Liver (tissue), 7 donors: ENCODE measurements at regions not wholly inside any gene's neighbourhood (a gene's known extent, or its start where the extent isn't known, plus 50 kb on each side); places are given as distances from the start of the nearest gene placed in this dataset.

ENCODE experiments used
- DNase-seq: peaks from one replicate; pipeline ENCODE4 v3.0.0-alpha.2; 2017; ENCODE audit warnings: low spot score
- H3K27ac ChIP-seq, 2 donors: one replicate each; pipeline ENCODE4 v1.7.0; 2013; ENCODE audit warnings: inconsistent platforms in 2 of 2, low read length in 2 of 2, control low read depth in 1 of 2, low read depth in 1 of 2, mild to moderate bottlenecking in 1 of 2
- H3K27me3 ChIP-seq, 4 donors: one replicate each; pipeline versions ENCODE4 v1.6.1 to v1.7.0; 2013; ENCODE audit warnings: low read length in 3 of 4, inconsistent platforms in 1 of 4, mild to moderate bottlenecking in 1 of 4, moderate library complexity in 1 of 4; ENCODE audit not compliant: control insufficient read depth in 4 of 4, insufficient read depth in 4 of 4
- H3K36me3 ChIP-seq, 4 donors: one replicate each; pipeline versions ENCODE4 v1.6.1 to v1.7.0; 2013; ENCODE audit warnings: low read length in 3 of 4, mild to moderate bottlenecking in 3 of 4, low read depth in 1 of 4, moderate library complexity in 1 of 4; ENCODE audit not compliant: control insufficient read depth in 4 of 4, insufficient read depth in 3 of 4
- H3K4me1 ChIP-seq, 4 donors: one replicate each; pipeline versions ENCODE4 v1.6.1 to v1.7.0; 2013; ENCODE audit warnings: low read length in 3 of 4, mild to moderate bottlenecking in 3 of 4, moderate library complexity in 1 of 4; ENCODE audit not compliant: control insufficient read depth in 4 of 4, insufficient read depth in 4 of 4
- H3K4me3 ChIP-seq, 3 donors: one replicate each; pipeline versions ENCODE4 v1.6.1 to v1.7.0; 2013; ENCODE audit warnings: low read length in 3 of 3, control low read depth in 1 of 3, low read depth in 1 of 3, mild to moderate bottlenecking in 1 of 3
- H3K9ac ChIP-seq, 2 donors: one replicate each; pipeline ENCODE4 v1.7.0; 2013; ENCODE audit warnings: low read length in 2 of 2, mild to moderate bottlenecking in 2 of 2, moderate library complexity in 2 of 2, control low read depth in 1 of 2, low read depth in 1 of 2
- H3K9me3 ChIP-seq, 4 donors: one replicate each; pipeline versions ENCODE4 v1.6.1 to v1.7.0; 2013; ENCODE audit warnings: low read length in 3 of 4; ENCODE audit not compliant: control insufficient read depth in 4 of 4
- EGR1 ChIP-seq, 2 donors: IDR thresholded peaks; 2 replicates each; pipeline ENCODE4 v1.6.1; 2016 to 2018; ENCODE audit warnings: antibody characterized with exemption in 2 of 2, low read depth in 2 of 2
- FOXA1 ChIP-seq: IDR thresholded peaks from 2 replicates; pipeline ENCODE4 v1.6.1; 2016; ENCODE audit warnings: antibody characterized with exemption
- FOXA2 ChIP-seq: IDR thresholded peaks from 2 replicates; pipeline ENCODE4 v1.6.1; 2016; ENCODE audit warnings: antibody characterized with exemption
- GABPA ChIP-seq, 2 donors: IDR thresholded peaks in 1 of 2; conservative IDR thresholded peaks in 1 of 2; 2 replicates each; pipeline ENCODE4 v1.6.1; 2016; ENCODE audit warnings: antibody characterized with exemption in 2 of 2, mild to moderate bottlenecking in 1 of 2, moderate library complexity in 1 of 2
- HNF4A ChIP-seq, 2 donors: conservative IDR thresholded peaks; 2 replicates each; pipeline ENCODE4 v1.6.1; 2016; ENCODE audit warnings: antibody characterized with exemption in 2 of 2, mild to moderate bottlenecking in 2 of 2
- HNF4G ChIP-seq: IDR thresholded peaks from 2 replicates; pipeline ENCODE4 v1.6.1; 2016; ENCODE audit warnings: antibody characterized with exemption
- JUND ChIP-seq, 2 donors: IDR thresholded peaks; 2 replicates each; pipeline ENCODE4 v1.6.1; 2016; ENCODE audit warnings: antibody characterized with exemption in 2 of 2
- NR2F2 ChIP-seq: IDR thresholded peaks from 2 replicates; pipeline ENCODE4 v1.6.1; 2016; ENCODE audit warnings: antibody characterized with exemption
- RAD21 ChIP-seq, 2 donors: IDR thresholded peaks; 2 replicates each; pipeline ENCODE4 v1.6.1; 2016; ENCODE audit warnings: antibody characterized with exemption in 2 of 2, mild to moderate bottlenecking in 2 of 2
- RXRA ChIP-seq, 2 donors: IDR thresholded peaks; 2 replicates each; pipeline ENCODE4 v1.6.1; 2017 to 2018; ENCODE audit warnings: antibody characterized with exemption in 2 of 2, mild to moderate bottlenecking in 1 of 2
- SP1 ChIP-seq: IDR thresholded peaks from 2 replicates; pipeline ENCODE4 v1.6.1; 2018; ENCODE audit warnings: antibody characterized with exemption, mild to moderate bottlenecking
- TAF1 ChIP-seq: conservative IDR thresholded peaks from 2 replicates; pipeline ENCODE4 v1.6.1; 2016; ENCODE audit warnings: antibody characterized with exemption, mild to moderate bottlenecking
- YY1 ChIP-seq: IDR thresholded peaks from 2 replicates; pipeline ENCODE4 v1.6.1; 2016; ENCODE audit warnings: antibody characterized with exemption, mild to moderate bottlenecking
- ZBTB33 ChIP-seq: IDR thresholded peaks from 2 replicates; pipeline ENCODE4 v1.6.1; 2016; ENCODE audit warnings: antibody characterized with exemption
- WGBS: extraction: QIAGEN DNeasy Blood & Tissue Kit; methylation state at CpG from one replicate; pipeline ENCODE4 v1.1.7; 2013; 5-methylcytosine and 5-hydroxymethylcytosine counted together
- TF ChIP-seq, protein P1 (sequence below): IDR thresholded peaks from 2 replicates; pipeline ENCODE4 v1.6.1; 2016; ENCODE audit warnings: antibody characterized with exemption
- TF ChIP-seq, protein P2 (sequence below): IDR thresholded peaks from 2 replicates; pipeline ENCODE4 v1.6.1; 2016; ENCODE audit warnings: antibody characterized with exemption, mild to moderate bottlenecking
- TF ChIP-seq, protein P3 (sequence below): IDR thresholded peaks from 2 replicates; pipeline ENCODE4 v1.6.1; 2016; ENCODE audit warnings: antibody characterized with exemption
- donor health status: healthy.
- donor health status: healthy.
- donor health status: healthy.
- donor health status: healthy.

- no peak overlapping the region for H3K4me3 ChIP-seq
- no peaks in the 10 kb centered on the region for H3K9me3 ChIP-seq
- peaks cover 0 to 11% (median under 1%) of the 10 kb centered on the region in 4 donors for H3K27me3 ChIP-seq
- WGBS, result 51% methylated on average over 44 of the region's 44 CpGs
- no peaks in the 10 kb centered on the region for H3K36me3 ChIP-seq
- no peak overlapping the region for H3K9ac ChIP-seq
- TF ChIP-seq YY1 (no peak), HNF4A (conservative IDR thresholded peaks at IDR 0.05) (no peak), GABPA (IDR thresholded peaks at IDR 0.05 in 1 of 2, conservative IDR thresholded peaks at IDR 0.05 in 1 of 2) (no peak), EGR1 (IDR thresholded peaks at IDR 0.05; ENCODE audit: low read depth in 2 of 2) (no peak), JUND (IDR thresholded peaks at IDR 0.05) (no peak), NR2F2 (no peak), FOXA1 (no peak), SP1 (no peak), TAF1 (no peak), RAD21 (IDR thresholded peaks at IDR 0.05) (no peak)
- TF ChIP-seq, protein P1, sequence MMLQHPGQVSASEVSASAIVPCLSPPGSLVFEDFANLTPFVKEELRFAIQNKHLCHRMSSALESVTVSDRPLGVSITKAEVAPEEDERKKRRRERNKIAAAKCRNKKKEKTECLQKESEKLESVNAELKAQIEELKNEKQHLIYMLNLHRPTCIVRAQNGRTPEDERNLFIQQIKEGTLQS, result no peak
- TF ChIP-seq, protein P2, sequence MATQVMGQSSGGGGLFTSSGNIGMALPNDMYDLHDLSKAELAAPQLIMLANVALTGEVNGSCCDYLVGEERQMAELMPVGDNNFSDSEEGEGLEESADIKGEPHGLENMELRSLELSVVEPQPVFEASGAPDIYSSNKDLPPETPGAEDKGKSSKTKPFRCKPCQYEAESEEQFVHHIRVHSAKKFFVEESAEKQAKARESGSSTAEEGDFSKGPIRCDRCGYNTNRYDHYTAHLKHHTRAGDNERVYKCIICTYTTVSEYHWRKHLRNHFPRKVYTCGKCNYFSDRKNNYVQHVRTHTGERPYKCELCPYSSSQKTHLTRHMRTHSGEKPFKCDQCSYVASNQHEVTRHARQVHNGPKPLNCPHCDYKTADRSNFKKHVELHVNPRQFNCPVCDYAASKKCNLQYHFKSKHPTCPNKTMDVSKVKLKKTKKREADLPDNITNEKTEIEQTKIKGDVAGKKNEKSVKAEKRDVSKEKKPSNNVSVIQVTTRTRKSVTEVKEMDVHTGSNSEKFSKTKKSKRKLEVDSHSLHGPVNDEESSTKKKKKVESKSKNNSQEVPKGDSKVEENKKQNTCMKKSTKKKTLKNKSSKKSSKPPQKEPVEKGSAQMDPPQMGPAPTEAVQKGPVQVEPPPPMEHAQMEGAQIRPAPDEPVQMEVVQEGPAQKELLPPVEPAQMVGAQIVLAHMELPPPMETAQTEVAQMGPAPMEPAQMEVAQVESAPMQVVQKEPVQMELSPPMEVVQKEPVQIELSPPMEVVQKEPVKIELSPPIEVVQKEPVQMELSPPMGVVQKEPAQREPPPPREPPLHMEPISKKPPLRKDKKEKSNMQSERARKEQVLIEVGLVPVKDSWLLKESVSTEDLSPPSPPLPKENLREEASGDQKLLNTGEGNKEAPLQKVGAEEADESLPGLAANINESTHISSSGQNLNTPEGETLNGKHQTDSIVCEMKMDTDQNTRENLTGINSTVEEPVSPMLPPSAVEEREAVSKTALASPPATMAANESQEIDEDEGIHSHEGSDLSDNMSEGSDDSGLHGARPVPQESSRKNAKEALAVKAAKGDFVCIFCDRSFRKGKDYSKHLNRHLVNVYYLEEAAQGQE, result no peak
- TF ChIP-seq, protein P3, sequence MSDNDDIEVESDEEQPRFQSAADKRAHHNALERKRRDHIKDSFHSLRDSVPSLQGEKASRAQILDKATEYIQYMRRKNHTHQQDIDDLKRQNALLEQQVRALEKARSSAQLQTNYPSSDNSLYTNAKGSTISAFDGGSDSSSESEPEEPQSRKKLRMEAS, result no peak
- no peak overlapping the region for H3K27ac ChIP-seq
- no peaks in the 10 kb centered on the region for H3K4me1 ChIP-seq
- no peak for DNase-seq
Observed at GRCh38 chr7:1297017-1297960, 64.6 kb downstream of the UNCX start.

GRCh38 chr7:1298051-1298930 lies 65.6 kb downstream of the UNCX start:
- WGBS, result 75% methylated on average over 28 of the region's 28 CpGs
- no peak for DNase-seq
- H3K27me3 ChIP-seq, result peaks cover 0 to 11% (median under 1%) of the 10 kb centered on the region in 4 donors
- TF ChIP-seq, protein P2, result no peak
- no peak for TF ChIP-seq HNF4A (conservative IDR thresholded peaks at IDR 0.05)
- TF ChIP-seq, protein P3, result no peak
- TF ChIP-seq FOXA1, result no peak
- no peak for TF ChIP-seq RAD21 (IDR thresholded peaks at IDR 0.05)
- no peak for TF ChIP-seq SP1
- no peak for TF ChIP-seq FOXA2
- TF ChIP-seq NR2F2, result no peak
- TF ChIP-seq HNF4G, result no peak
- no peak for TF ChIP-seq GABPA (IDR thresholded peaks at IDR 0.05 in 1 of 2, conservative IDR thresholded peaks at IDR 0.05 in 1 of 2)
- no peak for TF ChIP-seq YY1
- TF ChIP-seq, protein P1, result no peak
- TF ChIP-seq TAF1, result no peak
- TF ChIP-seq JUND (IDR thresholded peaks at IDR 0.05), result no peak
- no peak for TF ChIP-seq ZBTB33
- TF ChIP-seq EGR1 (IDR thresholded peaks at IDR 0.05; ENCODE audit: low read depth in 2 of 2), result no peak
- no peak for TF ChIP-seq RXRA (IDR thresholded peaks at IDR 0.05)

More at GRCh38 chr7:1298051-1298930, 65.6 kb downstream of the UNCX start:
- Histone ChIP-seq H3K36me3 (no peaks in the 10 kb centered on the region), H3K27ac (no peak overlapping the region), H3K4me3 (no peak overlapping the region), H3K9me3 (no peaks in the 10 kb centered on the region), H3K4me1 (no peaks in the 10 kb centered on the region), H3K9ac (no peak overlapping the region)
